Heart left ventricle (tissue), 16 donors: ENCODE measurements at regions not wholly inside any gene's neighbourhood (a gene's known extent, or its start where the extent isn't known, plus 50 kb on each side); places are given as distances from the start of the nearest gene placed in this dataset.

ENCODE experiments used
- ATAC-seq, 4 donors: fragments of 200-7000 bp; cut with Tn5 transposase; one replicate each; pipeline ENCODE4 v1.9.1; 2020 to 2022; ENCODE audit warnings: moderate library complexity in 4 of 4, mild to moderate bottlenecking in 3 of 4, moderate number of reproducible peaks in 1 of 4
- DNase-seq, 5 donors: peaks; one replicate each; pipeline ENCODE4 v3.0.0-alpha.2; 2020
- H3K27ac ChIP-seq, 12 donors: fragments of 200-600 bp; sonication (generic) in 4 of 12; one replicate each; pipeline versions ENCODE4 v1.5.0 to v1.8.0; 2016 to 2022; ENCODE audit warnings: mild to moderate bottlenecking in 2 of 12
- H3K27me3 ChIP-seq, 9 donors: fragments of 200-600 bp; sonication (generic) in 2 of 9; one replicate each; pipeline versions ENCODE4 v1.5.1 to v1.8.0; 2016 to 2022; ENCODE audit warnings: mild to moderate bottlenecking in 3 of 9
- H3K36me3 ChIP-seq, 9 donors: fragments of 200-600 bp; sonication (generic) in 2 of 9; one replicate each; pipeline versions ENCODE4 v1.5.0 to v1.8.0; 2018 to 2022; ENCODE audit warnings: mild to moderate bottlenecking in 2 of 9
- H3K4me1 ChIP-seq, 12 donors: fragments of 200-600 bp; sonication (generic) in 4 of 12; one replicate each; pipeline versions ENCODE4 v1.5.0 to v1.8.0; 2016 to 2022; ENCODE audit warnings: mild to moderate bottlenecking in 3 of 12
- H3K4me3 ChIP-seq, 12 donors: fragments of 200-600 bp; sonication (generic) in 4 of 12; one replicate each; pipeline versions ENCODE4 v1.5.0 to v1.8.0; 2017 to 2022; ENCODE audit warnings: mild to moderate bottlenecking in 9 of 12, moderate library complexity in 4 of 12
- H3K9me3 ChIP-seq, 12 donors: fragments of 200-600 bp; sonication (generic) in 4 of 12; one replicate each; pipeline versions ENCODE4 v1.5.0 to v1.8.0; 2016 to 2022; ENCODE audit warnings: mild to moderate bottlenecking in 1 of 12
- CTCF ChIP-seq, 12 donors: fragments of 200-600 bp; sonication (generic) in 4 of 12; IDR thresholded peaks; one replicate each; pipeline versions ENCODE4 v1.5.0 to v1.8.0; 2018 to 2022; ENCODE audit warnings: antibody characterized with exemption in 12 of 12, mild to moderate bottlenecking in 5 of 12
- POLR2A ChIP-seq, 2 donors: fragments of 450-650 bp; IDR thresholded peaks; one replicate each; pipeline ENCODE4 v1.6.1; 2017; ENCODE audit warnings: antibody characterized with exemption in 2 of 2, mild to moderate bottlenecking in 2 of 2, moderate library complexity in 2 of 2
- WGBS, 4 donors: extraction: QIAGEN DNeasy Blood & Tissue Kit in 2 of 4; methylation state at CpG; one replicate each; pipeline versions ENCODE4 v1.1.5 to v1.1.7; 2013 to 2018; 5-methylcytosine and 5-hydroxymethylcytosine counted together
- intact Hi-C, 10 donors: fragments of 100-400 bp; cut with DNase I; formaldehyde crosslinking; loops; one replicate each; pipeline versions ENCODE4 v1.11.1 to v1.14.2; 2022
- donor health status: ischemic (EF 13 %, LVEDD 7.1; RV severe dilation, severe dysfunction).
- donor health status: healthy with polysubstance abuse.
- donor health status: DM: no; HTN: yes; CAD: no.
- donor health status: DM: no; HTN: no; CAD: no.
- donor health status: ischemic (EF 25% LVEDD 6.9; RV normal size, moderate dysfunction).
- donor health status: ischemic (EF 25% LVEDD 5.7; RV mildly dilated, moderate dysfunction).
- donor health status: healthy.
- donor health status: DM: yes; HTN: yes; CAD: no.
- donor health status: ischemic (EF 35%, LVEDD 5.7; RV mildly dilated, moderate dysfunction).
- donor health status: nonischemic (EF 11% LVEDD 7.7; RV severe dilation, severe dysfunction).
- donor health status: DM: yes; HTN: yes; CAD: no.
- donor health status: PGD.
- donor health status: ischemic (EF 29% LVEDD 5.4; RV normal size, mild dysfunction).
- donor health status: nonischemic (EF 23%, LVEDD 6.1; RV moderate dilation, normal function).

- peak overlapping the region in 2 of 12 donors; percentile 32 for H3K27ac ChIP-seq
- H3K4me3 ChIP-seq, result no peak overlapping the region
- WGBS, 4 donors, result 77 to 87% (median 82%) methylated on average over 2 of the region's 2 CpGs
- H3K36me3 ChIP-seq, result no peaks in the 10 kb centered on the region
- intact Hi-C loops, result no loop called here
- no peak for DNase-seq
- TF ChIP-seq CTCF (IDR thresholded peaks at IDR 0.05), result no peak
- no peak for ATAC-seq
- H3K27me3 ChIP-seq, result peaks cover 0 to 4% (median 0%) of the 10 kb centered on the region in 9 donors
- peaks cover 0 to 22% (median 3%) of the 10 kb centered on the region in 12 donors for H3K4me1 ChIP-seq
- H3K9me3 ChIP-seq, result no peaks in the 10 kb centered on the region
These were observed 79.8 kb upstream of the TOP3B start for GRCh38 chr22:22062306-22062793.

- intact Hi-C loops, result no loop called here
- Histone ChIP-seq H3K4me3 (no peak overlapping the region), H3K9me3 (no peaks in the 10 kb centered on the region), H3K27me3 (peaks cover 0 to 11% (median 0%) of the 10 kb centered on the region in 9 donors), H3K36me3 (no peaks in the 10 kb centered on the region), H3K4me1 (peaks cover 0 to 22% (median 3%) of the 10 kb centered on the region in 12 donors), H3K27ac (peak overlapping the region in 11 of 12 donors; percentile 13 to 78 (median 51))
- TF ChIP-seq CTCF (IDR thresholded peaks at IDR 0.05) (peak in 7 of 12 donors; percentile 19 to 56 (median 39)), POLR2A (IDR thresholded peaks at IDR 0.05) (no peak)
- ATAC-seq (peak; percentile 87 to 95 (median 91)), DNase-seq (peak; percentile 43 to 63 (median 53))
- WGBS, 4 donors, result 53 to 66% (median 59%) methylated on average over 10 to 11 of the region's 11 CpGs
These were observed 78.8 kb upstream of the TOP3B start for GRCh38 chr22:22061085-22062077.

- H3K27ac ChIP-seq, result peak overlapping the region in 10 of 12 donors; percentile 21 to 78 (median 52)
- H3K36me3 ChIP-seq, result no peaks in the 10 kb centered on the region
- peak; percentile 25 to 81 (median 42) for DNase-seq
- peaks cover 0 to 22% (median 3%) of the 10 kb centered on the region in 12 donors for H3K4me1 ChIP-seq
- H3K4me3 ChIP-seq, result no peak overlapping the region
- intact Hi-C loops, result no loop called here
- TF ChIP-seq POLR2A (IDR thresholded peaks at IDR 0.05) (no peak), CTCF (IDR thresholded peaks at IDR 0.05) (peak; percentile 24 to 77 (median 51))
- no peaks in the 10 kb centered on the region for H3K9me3 ChIP-seq
- 58 to 68% (median 60%) methylated on average over 11 of the region's 11 CpGs for WGBS, 4 donors
- peak in 3 of 4 donors; percentile 54 to 78 (median 70) for ATAC-seq
- peaks cover 0 to 14% (median 0%) of the 10 kb centered on the region in 9 donors for H3K27me3 ChIP-seq
These were observed 77.9 kb upstream of the TOP3B start for GRCh38 chr22:22060200-22061084.
